ENCODE measurements at regions not wholly inside any gene's neighbourhood (a gene's known extent, or its start where the extent isn't known, plus 50 kb on each side); places are given as distances from the start of the nearest gene placed in this dataset.

DNA sequence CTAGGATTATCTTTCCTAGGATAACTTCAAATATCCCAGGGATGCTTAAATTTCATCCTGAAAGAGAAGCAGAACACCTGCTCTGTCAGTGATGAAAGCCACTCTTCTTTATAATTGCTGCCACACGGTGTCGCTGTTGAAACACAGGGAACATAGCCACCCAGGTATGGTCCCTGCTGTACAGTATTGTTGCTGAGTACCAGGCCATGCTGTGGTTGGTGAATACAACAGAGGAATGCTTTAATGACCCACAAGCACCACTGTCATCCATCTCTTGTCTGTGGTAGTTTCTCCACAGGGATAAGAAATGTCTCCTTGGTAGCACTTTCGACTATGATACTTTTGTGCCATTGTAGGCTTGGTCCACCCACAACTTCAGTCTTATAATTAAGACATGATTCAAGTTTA, 70.6 kb upstream of the STARD3NL start (continued):
- TF ChIP-seq ZNF589 (CRISPR knock-in tag; IDR thresholded peaks at IDR 0.05; ENCODE audit: low read depth) = no peak
- TF ChIP-seq, protein P1, sequence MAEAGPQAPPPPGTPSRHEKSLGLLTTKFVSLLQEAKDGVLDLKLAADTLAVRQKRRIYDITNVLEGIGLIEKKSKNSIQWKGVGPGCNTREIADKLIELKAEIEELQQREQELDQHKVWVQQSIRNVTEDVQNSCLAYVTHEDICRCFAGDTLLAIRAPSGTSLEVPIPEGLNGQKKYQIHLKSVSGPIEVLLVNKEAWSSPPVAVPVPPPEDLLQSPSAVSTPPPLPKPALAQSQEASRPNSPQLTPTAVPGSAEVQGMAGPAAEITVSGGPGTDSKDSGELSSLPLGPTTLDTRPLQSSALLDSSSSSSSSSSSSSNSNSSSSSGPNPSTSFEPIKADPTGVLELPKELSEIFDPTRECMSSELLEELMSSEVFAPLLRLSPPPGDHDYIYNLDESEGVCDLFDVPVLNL (CRISPR knock-in tag; IDR thresholded peaks at IDR 0.05; ENCODE audit: low read depth) = no peak
- TF ChIP-seq STAG1 (CRISPR knock-in tag; IDR thresholded peaks at IDR 0.05; ENCODE audit: borderline replicate concordance) = peak; percentile 64; the same call in 1 of the 2 replicates
- 0 out of 2 replicates have a peak, but pooled peaks have one; percentile 6 for TF ChIP-seq MYC (IDR thresholded peaks at IDR 0.05; ENCODE audit: low read depth, low read length)
- TF ChIP-seq MYC (CRISPR knock-in tag; IDR thresholded peaks at IDR 0.05; ENCODE audit: borderline replicate concordance, low read depth) = no peak
- no peak for TF ChIP-seq PHF8 (IDR thresholded peaks at IDR 0.05; ENCODE audit: borderline replicate concordance, low read length)
- no peak for TF ChIP-seq ZNF24 (IDR thresholded peaks at IDR 0.05)
- TF ChIP-seq KAT7 (CRISPR knock-in tag; IDR thresholded peaks at IDR 0.05; ENCODE audit: borderline replicate concordance) = no peak
- TF ChIP-seq RBM22 (IDR thresholded peaks at IDR 0.05; ENCODE audit: low read depth, low read length, poor library complexity, severe bottlenecking) = no peak
- TF ChIP-seq SETDB1 (IDR thresholded peaks at IDR 0.05; ENCODE audit: low read length) = no peak
- no peak for TF ChIP-seq TCFL5 (CRISPR knock-in tag; conservative IDR thresholded peaks at IDR 0.05)
- no peak for TF ChIP-seq TCF3 (CRISPR knock-in tag; IDR thresholded peaks at IDR 0.05)
- TF ChIP-seq HDAC8 (tag; IDR thresholded peaks at IDR 0.05) = no peak
- no peak for TF ChIP-seq KAT8 (IDR thresholded peaks at IDR 0.05; ENCODE audit: low read depth)
- no peak for TF ChIP-seq NR3C1 (CRISPR knock-in tag; IDR thresholded peaks at IDR 0.05)
- peak; percentile 32; the same call in 1 of the 2 replicates for TF ChIP-seq ZNF263 (CRISPR knock-in tag; IDR thresholded peaks at IDR 0.05; ENCODE audit: borderline replicate concordance)
- TF ChIP-seq, protein P2, sequence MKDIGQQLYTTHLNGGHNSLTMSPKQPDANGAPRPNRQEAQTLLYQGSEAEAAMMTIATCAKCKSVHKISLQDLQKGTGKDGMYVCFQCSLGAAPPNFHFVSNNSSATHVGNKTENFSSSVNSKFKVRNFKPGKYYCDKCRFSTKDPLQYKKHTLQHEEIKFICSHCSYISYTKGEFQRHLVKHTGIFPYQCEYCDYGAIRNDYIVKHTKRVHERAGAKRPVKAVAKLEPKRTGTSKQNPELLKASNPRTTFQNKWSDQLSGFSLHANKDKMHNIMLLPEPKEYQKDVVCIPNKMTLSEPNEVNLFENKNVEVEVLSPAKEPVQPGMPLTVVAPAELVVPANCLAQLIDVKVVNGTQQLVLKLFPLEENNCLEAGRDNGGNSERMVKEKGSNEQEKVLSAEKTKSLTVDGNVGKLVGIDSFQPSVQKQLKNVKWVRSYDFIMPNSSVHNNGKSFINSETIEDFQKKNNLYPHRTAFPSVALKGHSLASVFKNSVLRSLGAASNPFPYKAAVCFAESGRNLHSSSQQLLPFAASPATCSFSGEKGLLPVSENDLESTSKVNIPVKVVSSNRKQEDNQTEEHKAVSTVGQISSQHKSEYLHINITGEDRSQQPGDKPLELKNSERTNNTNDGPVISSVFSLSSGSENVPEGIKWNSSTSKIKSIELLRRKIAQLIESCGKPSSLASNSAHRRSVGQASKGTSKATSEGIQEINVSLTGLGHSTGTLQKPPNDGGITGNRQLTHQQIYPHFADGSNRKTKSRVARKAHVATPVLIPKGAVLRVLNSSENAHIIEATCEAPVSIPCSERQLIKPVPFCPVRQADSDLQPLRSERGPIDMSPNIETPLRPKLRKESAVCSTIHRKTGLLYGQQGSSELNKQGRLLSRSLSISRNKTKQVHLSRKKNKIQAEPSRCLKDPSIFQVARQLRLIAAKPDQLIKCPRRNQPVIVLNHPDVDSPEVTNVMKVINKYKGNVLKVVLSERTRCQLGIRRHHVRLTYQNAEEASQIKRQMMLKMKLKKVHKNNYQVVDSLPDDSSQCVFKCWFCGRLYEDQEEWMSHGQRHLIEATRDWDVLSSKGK (CRISPR knock-in tag; IDR thresholded peaks at IDR 0.05) = no peak
- TF ChIP-seq, protein P3, sequence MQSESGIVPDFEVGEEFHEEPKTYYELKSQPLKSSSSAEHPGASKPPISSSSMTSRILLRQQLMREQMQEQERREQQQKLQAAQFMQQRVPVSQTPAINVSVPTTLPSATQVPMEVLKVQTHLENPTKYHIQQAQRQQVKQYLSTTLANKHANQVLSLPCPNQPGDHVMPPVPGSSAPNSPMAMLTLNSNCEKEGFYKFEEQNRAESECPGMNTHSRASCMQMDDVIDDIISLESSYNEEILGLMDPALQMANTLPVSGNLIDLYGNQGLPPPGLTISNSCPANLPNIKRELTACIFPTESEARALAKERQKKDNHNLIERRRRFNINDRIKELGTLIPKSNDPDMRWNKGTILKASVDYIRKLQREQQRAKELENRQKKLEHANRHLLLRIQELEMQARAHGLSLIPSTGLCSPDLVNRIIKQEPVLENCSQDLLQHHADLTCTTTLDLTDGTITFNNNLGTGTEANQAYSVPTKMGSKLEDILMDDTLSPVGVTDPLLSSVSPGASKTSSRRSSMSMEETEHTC (IDR thresholded peaks at IDR 0.05) = no peak
- no peak for TF ChIP-seq CEBPB (tag; IDR thresholded peaks at IDR 0.05)
- no peak for TF ChIP-seq KAT2B (IDR thresholded peaks at IDR 0.05; ENCODE audit: low read depth, low read length)
- no peak for TF ChIP-seq KDM4B (IDR thresholded peaks at IDR 0.05; ENCODE audit: borderline replicate concordance in 2 of 2, low read depth in 1 of 2)
- no peak for TF ChIP-seq ETV1 (tag; conservative IDR thresholded peaks at IDR 0.05; ENCODE audit: low read depth)
